WI38 (cell line): ENCODE measurements at regions not wholly inside any gene's neighbourhood (a gene's known extent, or its start where the extent isn't known, plus 50 kb on each side); places are given as distances from the start of the nearest gene placed in this dataset.

ENCODE experiments used
- H3K4me3 ChIP-seq: 2 replicates; pipeline ENCODE4 v1.5.1; 2011; ENCODE audit warnings: low read depth, mild to moderate bottlenecking, control low read depth, low read length
- TF ChIP-seq, protein P1 (sequence below): IDR thresholded peaks from 2 replicates; pipeline ENCODE4 v1.5.1; 2012; ENCODE audit warnings: low read depth, mild to moderate bottlenecking, control low read depth, low read length

- H3K4me3 ChIP-seq = no peak overlapping the region
- TF ChIP-seq, protein P1, sequence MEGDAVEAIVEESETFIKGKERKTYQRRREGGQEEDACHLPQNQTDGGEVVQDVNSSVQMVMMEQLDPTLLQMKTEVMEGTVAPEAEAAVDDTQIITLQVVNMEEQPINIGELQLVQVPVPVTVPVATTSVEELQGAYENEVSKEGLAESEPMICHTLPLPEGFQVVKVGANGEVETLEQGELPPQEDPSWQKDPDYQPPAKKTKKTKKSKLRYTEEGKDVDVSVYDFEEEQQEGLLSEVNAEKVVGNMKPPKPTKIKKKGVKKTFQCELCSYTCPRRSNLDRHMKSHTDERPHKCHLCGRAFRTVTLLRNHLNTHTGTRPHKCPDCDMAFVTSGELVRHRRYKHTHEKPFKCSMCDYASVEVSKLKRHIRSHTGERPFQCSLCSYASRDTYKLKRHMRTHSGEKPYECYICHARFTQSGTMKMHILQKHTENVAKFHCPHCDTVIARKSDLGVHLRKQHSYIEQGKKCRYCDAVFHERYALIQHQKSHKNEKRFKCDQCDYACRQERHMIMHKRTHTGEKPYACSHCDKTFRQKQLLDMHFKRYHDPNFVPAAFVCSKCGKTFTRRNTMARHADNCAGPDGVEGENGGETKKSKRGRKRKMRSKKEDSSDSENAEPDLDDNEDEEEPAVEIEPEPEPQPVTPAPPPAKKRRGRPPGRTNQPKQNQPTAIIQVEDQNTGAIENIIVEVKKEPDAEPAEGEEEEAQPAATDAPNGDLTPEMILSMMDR = no peak
Observed at GRCh38 chr10:104505521-104506042, 135.5 kb upstream of the SORCS3 start.

- TF ChIP-seq, protein P1 = no peak
Observed at GRCh38 chr10:104509981-104510380, 131.1 kb upstream of the SORCS3 start.

DNA sequence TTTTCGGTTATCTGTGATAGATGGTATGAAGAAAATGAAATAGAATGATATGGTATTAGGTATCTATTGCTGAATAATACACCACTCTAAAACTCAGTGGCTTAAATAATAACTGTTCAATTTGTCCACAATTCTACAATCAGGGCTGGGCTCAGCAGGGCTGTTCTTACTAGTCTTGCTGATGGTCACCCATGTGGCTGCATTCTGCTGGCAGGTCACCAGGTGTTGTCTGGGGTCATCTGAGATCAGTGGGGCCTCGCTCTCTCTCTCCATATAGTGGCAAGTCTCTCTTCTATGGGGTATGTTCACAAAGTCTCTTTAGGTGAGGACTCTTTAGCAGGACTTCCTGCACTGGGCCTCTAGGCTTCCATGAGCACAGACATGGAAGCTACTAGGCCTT lies 130.4 kb upstream of the SORCS3 start:
- TF ChIP-seq, protein P1 = no peak

More at GRCh38 chr10:104509981-104510380, 131.1 kb upstream of the SORCS3 start:
- no peak overlapping the region for H3K4me3 ChIP-seq

DNA sequence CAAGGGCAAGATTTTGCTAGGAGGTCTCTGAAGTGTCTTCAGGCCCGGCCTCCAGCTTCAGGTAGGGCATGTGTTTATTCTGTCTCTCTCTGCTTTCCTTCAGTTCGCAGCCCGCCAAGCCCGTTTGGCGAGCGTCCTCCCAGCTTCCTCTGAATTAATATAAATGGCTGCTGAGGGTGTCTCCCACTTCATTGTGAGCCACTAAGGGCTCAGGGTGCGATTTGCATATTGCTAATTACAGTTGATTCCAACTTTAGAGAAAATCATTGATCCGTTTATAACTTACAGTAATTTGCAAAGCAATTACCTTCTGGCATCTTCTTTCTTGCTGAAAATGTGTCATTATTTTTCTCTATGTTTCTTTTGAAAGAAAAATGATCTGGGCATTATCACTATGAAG lies 128.3 kb upstream of the SORCS3 start:
- TF ChIP-seq, protein P1 = no peak
- H3K4me3 ChIP-seq = no peak overlapping the region

More for the DNA sequence above, 130.4 kb upstream of the SORCS3 start:
- H3K4me3 ChIP-seq = no peak overlapping the region

- no peak overlapping the region for H3K4me3 ChIP-seq
- TF ChIP-seq, protein P1 = no peak
Observed at GRCh38 chr10:104515678-104516199, 125.4 kb upstream of the SORCS3 start.

- TF ChIP-seq, protein P1 = no peak
- no peak overlapping the region for H3K4me3 ChIP-seq
Observed at GRCh38 chr10:104516986-104517385, 124.1 kb upstream of the SORCS3 start.

- TF ChIP-seq, protein P1 = no peak
- H3K4me3 ChIP-seq = no peak overlapping the region
Observed at GRCh38 chr10:104517946-104518345, 123.1 kb upstream of the SORCS3 start.
